B cell (primary cell): ENCODE measurements at regions not wholly inside any gene's neighbourhood (a gene's known extent, or its start where the extent isn't known, plus 50 kb on each side); places are given as distances from the start of the nearest gene placed in this dataset.

Experiments
- ATAC-seq: fragments of 200-7000 bp; cut with Tn5 transposase; one replicate; pipeline ENCODE4 v1.10.0; 2021; ENCODE audit warnings: low read depth, mild to moderate bottlenecking, moderate number of reproducible peaks, moderate library complexity
- CTCF ChIA-PET: fragments of 350-600 bp; sonication (Branson Sonifier 250); formaldehyde crosslinking; loops from one replicate; lab custom pipeline; 2021; ENCODE audit warnings: antibody characterized with exemption, inconsistent platforms; lab: Charles Lee
- POLR2A ChIA-PET: fragments of 350-600 bp; sonication (Branson Sonifier 250); formaldehyde crosslinking; loops from one replicate; lab custom pipeline; 2021; ENCODE audit warnings: antibody characterized with exemption; lab: Charles Lee
- DNase-seq: peaks from one replicate; pipeline ENCODE4 v3.0.0; 2013
- H2AFZ ChIP-seq: 2 replicates; pipeline ENCODE4 v1.6.1; 2012; ENCODE audit warnings: mild to moderate bottlenecking, low read depth, low read length; ENCODE audit not compliant: insufficient read depth, poor library complexity, severe bottlenecking
- H3K27ac ChIP-seq, 2 donors: 1 replicate in 1 of 2; 2 replicates in 1 of 2; pipeline ENCODE4 v1.5.1; 2012 to 2013; ENCODE audit warnings: low read length in 2 of 2, mild to moderate bottlenecking in 2 of 2, moderate library complexity in 1 of 2
- H3K27me3 ChIP-seq, 4 experiments: fragments of 200-600 bp in 1 of 4; sonication (generic) in 1 of 4; replicated peaks in 1 of 4; 1 replicate in 2 of 4; 2 replicates in 2 of 4; pipeline versions ENCODE4 v1.6.1 to v1.7.0; 2013 to 2016; ENCODE audit warnings: low read length in 3 of 4, mild to moderate bottlenecking in 2 of 4, mixed read lengths in 1 of 4, moderate library complexity in 1 of 4; ENCODE audit not compliant: insufficient read depth in 4 of 4, control insufficient read depth in 3 of 4; ENCODE audit errors: control extremely low read depth in 1 of 4
- H3K36me3 ChIP-seq, 2 experiments: replicated peaks in 1 of 2; 1 replicate in 1 of 2; 2 replicates in 1 of 2; pipeline versions ENCODE4 v1.6.1 to v1.7.1; 2013; ENCODE audit warnings: low read length in 1 of 2; ENCODE audit not compliant: insufficient read depth in 2 of 2, control insufficient read depth in 1 of 2; ENCODE audit errors: control extremely low read depth in 1 of 2, extremely low read depth in 1 of 2
- H3K4me1 ChIP-seq, 2 donors: fragments of 200-600 bp in 1 of 2; sonication (generic) in 1 of 2; 1 replicate in 1 of 2; 2 replicates in 1 of 2; pipeline versions ENCODE4 v1.5.1 to v1.6.1; 2013 to 2017; ENCODE audit warnings: low read length in 2 of 2; ENCODE audit not compliant: control insufficient read depth in 2 of 2, insufficient read depth in 2 of 2
- H3K4me2 ChIP-seq: replicated peaks from 2 replicates; pipeline ENCODE3; 2012; ENCODE audit warnings: mild to moderate bottlenecking, low read depth, low read length; ENCODE audit not compliant: poor library complexity, severe bottlenecking
- H3K4me3 ChIP-seq, 5 experiments: fragments of 200-600 bp in 1 of 5; sonication (generic) in 1 of 5; 1 replicate in 3 of 5; 2 replicates in 2 of 5; pipeline versions ENCODE4 v1.5.1 to v1.7.0; 2011 to 2016; ENCODE audit warnings: low read length in 4 of 5, mild to moderate bottlenecking in 4 of 5, low read depth in 2 of 5, control low read depth in 1 of 5, moderate library complexity in 1 of 5; ENCODE audit not compliant: insufficient read depth in 1 of 5; ENCODE audit errors: control extremely low read depth in 1 of 5, extremely low read depth in 1 of 5
- H3K79me2 ChIP-seq: fragments of 200-600 bp; sonication (generic); one replicate; pipeline ENCODE4 v1.6.0; 2016; ENCODE audit warnings: low read length; ENCODE audit not compliant: control insufficient read depth, insufficient read depth
- H3K9ac ChIP-seq: fragments of 200-600 bp; sonication (generic); 2 replicates; pipeline ENCODE4 v1.6.1; 2017; ENCODE audit warnings: mild to moderate bottlenecking, low read length, moderate library complexity
- H3K9me3 ChIP-seq, 3 donors: one replicate each; pipeline versions ENCODE4 v1.6.1 to v1.7.1; 2013; ENCODE audit warnings: low read length in 2 of 3; ENCODE audit not compliant: control insufficient read depth in 2 of 3, insufficient read depth in 1 of 3; ENCODE audit errors: control extremely low read depth in 1 of 3
- H4K20me1 ChIP-seq: 2 replicates; pipeline ENCODE4 v1.6.0; 2012; ENCODE audit warnings: mild to moderate bottlenecking, low read length; ENCODE audit not compliant: insufficient read depth, control insufficient read depth, poor library complexity, severe bottlenecking
- H3K27ac Mint-ChIP-seq: one replicate; pipeline ENCODE4 v1.8.0; 2021; ENCODE audit warnings: mixed read lengths
- H3K27me3 Mint-ChIP-seq: one replicate; pipeline ENCODE4 v1.8.0; 2021; ENCODE audit warnings: mixed read lengths
- H3K4me1 Mint-ChIP-seq: one replicate; pipeline ENCODE4 v1.8.0; 2021; ENCODE audit warnings: mixed read lengths
- H3K4me3 Mint-ChIP-seq: one replicate; pipeline ENCODE4 v1.8.0; 2021; ENCODE audit warnings: mixed read lengths
- H3K9me3 Mint-ChIP-seq: one replicate; pipeline ENCODE4 v1.8.0; 2022; ENCODE audit warnings: mixed read lengths; ENCODE audit not compliant: insufficient read depth
- CTCF ChIP-seq: fragments of 200-600 bp; IDR thresholded peaks from one replicate; pipeline ENCODE4 v1.8.0; 2022; ENCODE audit warnings: antibody characterized with exemption, mild to moderate bottlenecking
- EZH2 ChIP-seq: IDR thresholded peaks from 2 replicates; pipeline ENCODE4 v1.6.1; 2012; ENCODE audit warnings: borderline replicate concordance, low read depth, mild to moderate bottlenecking, moderate library complexity, low read length; ENCODE audit not compliant: insufficient read depth, poor library complexity, severe bottlenecking
- WGBS: methylation state at CpG from one replicate; pipeline ENCODE4 v1.1.5; 2013; ENCODE audit warnings: missing lambda C conversion rate; ENCODE audit not compliant: insufficient coverage; 5-methylcytosine and 5-hydroxymethylcytosine counted together
- intact Hi-C: fragments of 100-400 bp; cut with micrococcal nuclease; formaldehyde crosslinking; loops from one replicate; pipeline ENCODE4 v1.10.0; 2022

GRCh38 chr15:96411056-96412031 lies 80.8 kb downstream of the NR2F2 start:
- Histone ChIP-seq H3K4me3 (no peak overlapping the region), H3K4me2 (no peak overlapping the region), H3K9me3 (peaks cover 0 to 27% (median 0%) of the 10 kb centered on the region in 3 donors), H3K36me3 (no peaks in the 10 kb centered on the region), H3K79me2 (no peaks in the 10 kb centered on the region), H3K4me1 (no peaks in the 10 kb centered on the region), H3K9ac (no peak overlapping the region), H3K27me3 (peaks cover 0 to 49% (median 28%) of the 10 kb centered on the region in 4 experiments), H3K27ac (no peak overlapping the region), H4K20me1 (no peaks in the 10 kb centered on the region), H2AFZ (no peak overlapping the region)
- TF ChIP-seq EZH2 (no peak), CTCF (no peak)
- no peak for ATAC-seq
- H3K9me3 Mint-ChIP-seq, result no peaks in the 10 kb centered on the region
- no peak for DNase-seq
- peaks cover 65% of the 10 kb centered on the region for H3K27me3 Mint-ChIP-seq
- no peak overlapping the region for H3K27ac Mint-ChIP-seq
- intact Hi-C loops, result no loop called here
- H3K4me3 Mint-ChIP-seq, result no peak overlapping the region
- 8% methylated on average over 2 of the region's 9 CpGs for WGBS
- H3K4me1 Mint-ChIP-seq, result no peaks in the 10 kb centered on the region
- POLR2A ChIA-PET, result no interaction called here
- CTCF ChIA-PET, result no interaction called here
